ENCODE measurements at regions not wholly inside any gene's neighbourhood (a gene's known extent, or its start where the extent isn't known, plus 50 kb on each side); places are given as distances from the start of the nearest gene placed in this dataset.

GRCh38 chr9:93895535-93895934 is 59.6 kb downstream of the BARX1 start:
- TF ChIP-seq, protein P1, sequence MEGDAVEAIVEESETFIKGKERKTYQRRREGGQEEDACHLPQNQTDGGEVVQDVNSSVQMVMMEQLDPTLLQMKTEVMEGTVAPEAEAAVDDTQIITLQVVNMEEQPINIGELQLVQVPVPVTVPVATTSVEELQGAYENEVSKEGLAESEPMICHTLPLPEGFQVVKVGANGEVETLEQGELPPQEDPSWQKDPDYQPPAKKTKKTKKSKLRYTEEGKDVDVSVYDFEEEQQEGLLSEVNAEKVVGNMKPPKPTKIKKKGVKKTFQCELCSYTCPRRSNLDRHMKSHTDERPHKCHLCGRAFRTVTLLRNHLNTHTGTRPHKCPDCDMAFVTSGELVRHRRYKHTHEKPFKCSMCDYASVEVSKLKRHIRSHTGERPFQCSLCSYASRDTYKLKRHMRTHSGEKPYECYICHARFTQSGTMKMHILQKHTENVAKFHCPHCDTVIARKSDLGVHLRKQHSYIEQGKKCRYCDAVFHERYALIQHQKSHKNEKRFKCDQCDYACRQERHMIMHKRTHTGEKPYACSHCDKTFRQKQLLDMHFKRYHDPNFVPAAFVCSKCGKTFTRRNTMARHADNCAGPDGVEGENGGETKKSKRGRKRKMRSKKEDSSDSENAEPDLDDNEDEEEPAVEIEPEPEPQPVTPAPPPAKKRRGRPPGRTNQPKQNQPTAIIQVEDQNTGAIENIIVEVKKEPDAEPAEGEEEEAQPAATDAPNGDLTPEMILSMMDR (conservative IDR thresholded peaks at IDR 0.05): no peak
- TF ChIP-seq EZH2 (IDR thresholded peaks at IDR 0.05; ENCODE audit: low read depth): no peak
